ENCODE measurements at regions not wholly inside any gene's neighbourhood (a gene's known extent, or its start where the extent isn't known, plus 50 kb on each side); places are given as distances from the start of the nearest gene placed in this dataset.

GRCh38 chr2:21571686-21572085, 447.9 kb downstream of the TDRD15 start:
- no peak for TF ChIP-seq CTCF (IDR thresholded peaks at IDR 0.05; ENCODE audit: low read depth, low read length)

DNA sequence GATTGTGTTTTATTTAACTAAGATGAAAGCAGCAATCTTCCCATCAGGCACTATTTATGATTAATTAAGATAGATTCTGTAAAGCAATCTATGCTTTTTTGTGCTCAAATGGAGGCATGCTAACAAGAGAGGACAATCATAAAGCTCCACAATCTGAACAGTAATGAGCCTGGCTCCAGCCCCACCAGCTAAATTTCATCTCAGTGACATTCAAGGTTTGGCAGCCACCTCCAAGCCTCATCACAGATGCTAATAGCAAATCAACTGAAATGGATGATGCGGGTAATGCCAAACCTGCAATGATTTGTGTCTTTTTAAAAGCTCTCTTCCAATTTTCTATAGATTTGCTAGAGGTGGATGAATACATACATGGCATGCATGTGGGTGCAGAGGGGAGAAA, 456.6 kb downstream of the TDRD15 start:
- DNase-seq (ENCODE audit: low read depth in 2 of 2), result no peak
- no peak overlapping the region for H3K4me3 ChIP-seq (replicated peaks in 1 of 2; ENCODE audit: low read depth in 2 of 2, low read length in 2 of 2)
- TF ChIP-seq CTCF (IDR thresholded peaks at IDR 0.05; ENCODE audit: low read depth, low read length), result no peak

More at GRCh38 chr2:21571686-21572085, 447.9 kb downstream of the TDRD15 start:
- H3K4me3 ChIP-seq (replicated peaks in 1 of 2; ENCODE audit: low read depth in 2 of 2, low read length in 2 of 2), result no peak overlapping the region
- DNase-seq (ENCODE audit: low read depth in 2 of 2), result no peak

DNA sequence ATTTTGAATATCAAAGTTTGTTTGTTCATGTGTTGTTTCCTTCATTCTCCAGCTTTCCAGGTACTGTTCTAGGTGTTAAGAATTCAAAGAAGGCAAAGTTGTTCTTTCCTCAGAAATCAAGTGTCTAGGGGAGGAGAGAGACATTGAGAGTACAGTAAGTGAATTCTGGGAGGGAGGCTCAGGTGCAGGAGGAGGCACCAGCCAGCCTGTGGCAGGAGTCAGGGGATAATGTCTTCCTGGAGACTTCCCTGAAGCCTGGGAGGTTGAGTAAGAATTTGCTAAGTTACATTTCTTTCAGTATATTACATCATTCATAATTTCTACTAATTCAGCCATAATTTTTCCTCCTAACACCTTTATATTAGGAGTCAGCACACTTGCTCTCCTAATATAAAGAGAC, 462.1 kb downstream of the TDRD15 start:
- no peak for TF ChIP-seq CTCF (IDR thresholded peaks at IDR 0.05; ENCODE audit: low read depth, low read length)
- no peak for DNase-seq (ENCODE audit: low read depth in 2 of 2)

GRCh38 chr2:21590026-21590690, 466.4 kb downstream of the TDRD15 start:
- no peak for TF ChIP-seq CTCF (IDR thresholded peaks at IDR 0.05; ENCODE audit: low read depth, low read length)
- no peak for DNase-seq (ENCODE audit: low read depth in 2 of 2)
- no peak overlapping the region for H3K4me3 ChIP-seq (replicated peaks in 1 of 2; ENCODE audit: low read depth in 2 of 2, low read length in 2 of 2)

More for the DNA sequence above, 462.1 kb downstream of the TDRD15 start:
- H3K4me3 ChIP-seq (replicated peaks in 1 of 2; ENCODE audit: low read depth in 2 of 2, low read length in 2 of 2), result no peak overlapping the region

DNA sequence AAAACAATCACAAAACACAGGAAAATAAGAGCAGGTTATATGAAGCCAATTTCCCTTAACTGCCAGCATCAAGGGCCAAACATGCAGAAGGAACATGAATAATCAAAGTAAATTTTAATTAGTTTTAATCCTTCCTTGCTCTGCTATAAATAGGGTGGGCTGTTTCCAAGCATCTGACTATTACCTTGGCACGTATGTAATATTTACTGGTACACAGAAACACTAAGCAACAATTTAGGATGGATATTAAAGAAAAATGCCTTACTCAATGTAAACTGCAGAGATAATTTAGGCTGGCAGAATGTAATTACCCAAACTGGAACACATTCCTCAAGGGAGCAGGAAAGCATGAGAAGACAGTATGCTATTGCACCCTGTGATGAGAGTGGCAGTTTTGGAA, 468.2 kb downstream of the TDRD15 start:
- no peak overlapping the region for H3K4me3 ChIP-seq (replicated peaks in 1 of 2; ENCODE audit: low read depth in 2 of 2, low read length in 2 of 2)
- no peak for DNase-seq (ENCODE audit: low read depth in 2 of 2)
- TF ChIP-seq CTCF (IDR thresholded peaks at IDR 0.05; ENCODE audit: low read depth, low read length), result no peak

DNA sequence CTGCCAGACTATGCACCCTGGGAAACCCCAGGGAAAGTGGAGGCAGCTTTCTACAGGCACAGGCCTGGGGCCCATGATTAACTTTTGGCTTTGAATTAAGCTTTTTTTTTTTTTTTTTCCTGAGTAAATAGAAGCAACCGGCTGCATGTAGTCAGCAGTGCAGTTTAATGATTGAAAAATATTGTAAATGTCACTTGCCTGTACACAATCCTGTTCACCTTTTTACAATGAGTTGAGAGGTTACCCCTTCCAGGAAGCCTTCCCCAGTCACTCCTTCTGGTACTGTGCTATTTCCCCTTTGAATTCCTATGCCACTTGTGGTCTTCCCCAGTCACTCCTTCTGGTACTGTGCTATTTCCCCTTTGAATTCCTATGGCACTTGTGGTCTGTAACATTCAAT, 475.6 kb downstream of the TDRD15 start:
- no peak for DNase-seq (ENCODE audit: low read depth in 2 of 2)
- TF ChIP-seq CTCF (IDR thresholded peaks at IDR 0.05; ENCODE audit: low read depth, low read length), result no peak
- no peak overlapping the region for H3K4me3 ChIP-seq (replicated peaks in 1 of 2; ENCODE audit: low read depth in 2 of 2, low read length in 2 of 2)

DNA sequence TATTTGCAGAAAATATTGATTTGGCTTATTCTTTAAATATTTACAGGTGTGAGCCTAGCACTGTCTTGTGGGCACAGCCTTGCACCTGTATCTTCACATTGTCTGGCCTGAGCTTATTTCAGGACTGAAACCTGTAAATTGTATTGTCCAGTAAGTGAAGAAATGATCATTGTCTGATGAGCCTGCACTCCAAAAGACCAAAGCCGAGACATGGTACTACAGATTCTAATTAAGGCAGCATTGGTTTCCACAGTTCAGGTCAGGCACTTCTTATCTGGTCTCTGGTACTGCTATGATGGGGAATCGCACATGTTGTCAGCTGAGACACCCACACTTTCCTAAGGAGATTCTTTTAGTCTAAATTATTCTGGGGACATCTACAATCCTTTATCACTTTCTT, 479.0 kb downstream of the TDRD15 start:
- H3K4me3 ChIP-seq (replicated peaks in 1 of 2; ENCODE audit: low read depth in 2 of 2, low read length in 2 of 2), result no peak overlapping the region
- TF ChIP-seq CTCF (IDR thresholded peaks at IDR 0.05; ENCODE audit: low read depth, low read length), result no peak

More for the DNA sequence above, 479.0 kb downstream of the TDRD15 start:
- DNase-seq (ENCODE audit: low read depth in 2 of 2), result no peak

Data from cardiac fibroblast (primary cell).